ENCODE measurements at regions not wholly inside any gene's neighbourhood (a gene's known extent, or its start where the extent isn't known, plus 50 kb on each side); places are given as distances from the start of the nearest gene placed in this dataset.

DNA sequence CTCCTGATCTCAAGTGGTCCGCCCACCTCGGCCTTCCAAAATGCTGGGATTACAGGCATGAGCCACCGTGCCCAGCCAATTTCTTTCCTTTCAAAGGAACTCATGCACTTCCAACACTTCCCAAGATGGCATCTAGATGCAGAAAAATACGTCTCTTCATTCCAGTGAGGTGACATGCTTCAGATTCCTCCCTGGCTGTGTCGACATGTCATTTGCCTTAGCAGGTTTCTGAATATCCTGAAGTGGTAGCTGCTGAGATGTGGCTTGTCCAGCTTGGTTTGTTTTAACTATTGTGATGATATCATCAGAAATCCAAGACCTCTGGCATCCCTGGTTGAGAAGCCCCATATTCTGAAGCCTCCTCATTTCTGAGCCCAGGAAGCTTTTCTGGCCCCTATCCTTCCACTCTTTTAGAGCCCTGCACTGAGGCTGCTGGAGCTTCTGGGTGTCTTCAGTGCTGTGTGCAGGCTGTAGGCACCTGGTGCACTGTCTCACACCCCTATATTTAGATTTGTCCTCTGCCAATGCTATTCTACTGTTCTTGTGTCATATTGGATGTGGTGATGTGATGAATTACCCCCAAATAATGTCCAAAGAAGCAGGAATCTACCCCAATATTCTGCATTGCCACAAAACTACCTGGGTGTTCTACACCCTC is 73.3 kb upstream of the E2F3 start (continued):
- TF ChIP-seq, protein P1, sequence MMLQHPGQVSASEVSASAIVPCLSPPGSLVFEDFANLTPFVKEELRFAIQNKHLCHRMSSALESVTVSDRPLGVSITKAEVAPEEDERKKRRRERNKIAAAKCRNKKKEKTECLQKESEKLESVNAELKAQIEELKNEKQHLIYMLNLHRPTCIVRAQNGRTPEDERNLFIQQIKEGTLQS (CRISPR knock-in tag; conservative IDR thresholded peaks at IDR 0.05), result no peak
- TF ChIP-seq NR2C2 (CRISPR knock-in tag; IDR thresholded peaks at IDR 0.05) (no peak), JAZF1 (CRISPR knock-in tag; IDR thresholded peaks at IDR 0.05) (no peak), ZNF219 (CRISPR knock-in tag; IDR thresholded peaks at IDR 0.05; ENCODE audit: borderline replicate concordance) (no peak)
- TF ChIP-seq, protein P2, sequence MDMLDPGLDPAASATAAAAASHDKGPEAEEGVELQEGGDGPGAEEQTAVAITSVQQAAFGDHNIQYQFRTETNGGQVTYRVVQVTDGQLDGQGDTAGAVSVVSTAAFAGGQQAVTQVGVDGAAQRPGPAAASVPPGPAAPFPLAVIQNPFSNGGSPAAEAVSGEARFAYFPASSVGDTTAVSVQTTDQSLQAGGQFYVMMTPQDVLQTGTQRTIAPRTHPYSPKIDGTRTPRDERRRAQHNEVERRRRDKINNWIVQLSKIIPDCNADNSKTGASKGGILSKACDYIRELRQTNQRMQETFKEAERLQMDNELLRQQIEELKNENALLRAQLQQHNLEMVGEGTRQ (CRISPR knock-in tag; IDR thresholded peaks at IDR 0.05), result no peak
- TF ChIP-seq, protein P3, sequence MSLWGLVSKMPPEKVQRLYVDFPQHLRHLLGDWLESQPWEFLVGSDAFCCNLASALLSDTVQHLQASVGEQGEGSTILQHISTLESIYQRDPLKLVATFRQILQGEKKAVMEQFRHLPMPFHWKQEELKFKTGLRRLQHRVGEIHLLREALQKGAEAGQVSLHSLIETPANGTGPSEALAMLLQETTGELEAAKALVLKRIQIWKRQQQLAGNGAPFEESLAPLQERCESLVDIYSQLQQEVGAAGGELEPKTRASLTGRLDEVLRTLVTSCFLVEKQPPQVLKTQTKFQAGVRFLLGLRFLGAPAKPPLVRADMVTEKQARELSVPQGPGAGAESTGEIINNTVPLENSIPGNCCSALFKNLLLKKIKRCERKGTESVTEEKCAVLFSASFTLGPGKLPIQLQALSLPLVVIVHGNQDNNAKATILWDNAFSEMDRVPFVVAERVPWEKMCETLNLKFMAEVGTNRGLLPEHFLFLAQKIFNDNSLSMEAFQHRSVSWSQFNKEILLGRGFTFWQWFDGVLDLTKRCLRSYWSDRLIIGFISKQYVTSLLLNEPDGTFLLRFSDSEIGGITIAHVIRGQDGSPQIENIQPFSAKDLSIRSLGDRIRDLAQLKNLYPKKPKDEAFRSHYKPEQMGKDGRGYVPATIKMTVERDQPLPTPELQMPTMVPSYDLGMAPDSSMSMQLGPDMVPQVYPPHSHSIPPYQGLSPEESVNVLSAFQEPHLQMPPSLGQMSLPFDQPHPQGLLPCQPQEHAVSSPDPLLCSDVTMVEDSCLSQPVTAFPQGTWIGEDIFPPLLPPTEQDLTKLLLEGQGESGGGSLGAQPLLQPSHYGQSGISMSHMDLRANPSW (CRISPR knock-in tag; conservative IDR thresholded peaks at IDR 0.05; ENCODE audit: low read depth), result no peak

DNA sequence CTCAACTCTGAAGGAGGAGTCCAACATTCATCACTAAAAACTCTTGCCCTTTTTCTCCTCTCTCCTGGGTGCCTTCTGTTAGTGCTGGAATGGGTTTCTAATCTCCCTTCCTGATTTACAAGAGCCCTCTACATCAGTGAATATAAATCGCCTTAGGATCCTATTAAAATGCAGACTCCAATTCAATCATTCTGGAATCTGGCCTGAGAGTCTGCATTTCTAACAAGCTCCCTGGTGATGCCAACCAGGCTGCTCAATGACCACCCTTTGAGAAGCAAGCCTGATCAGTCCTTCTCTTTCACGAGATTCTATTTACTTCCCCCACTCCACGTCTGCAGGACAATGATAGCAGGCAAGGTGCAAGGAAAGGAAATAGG is 72.8 kb upstream of the E2F3 start:
- 0 out of 2 replicates have a peak, but pooled peaks have one; percentile 15 for TF ChIP-seq ZNF423 (CRISPR knock-in tag; IDR thresholded peaks at IDR 0.05)
- TF ChIP-seq SOX15 (CRISPR knock-in tag; IDR thresholded peaks at IDR 0.05), result no peak
- ATAC-seq (peak; percentile 60; the same call in 1 of the 2 replicates), DNase-seq (ENCODE audit: low spot score) (no peak)
- POLR2A ChIA-PET, result no interaction called here
- H3K4me3 Mint-ChIP-seq, result no peak overlapping the region
- no peak overlapping the region for H3K27ac Mint-ChIP-seq
- CTCF ChIA-PET, result interaction anchor here (1.1 kb wide), 1 partner anchor 75 kb away, joined by 3 read pairs; no protein-coding TSS in a partner anchor
- no peaks in the 10 kb centered on the region for H3K9me3 Mint-ChIP-seq
- no peaks in the 10 kb centered on the region for H3K27me3 Mint-ChIP-seq (ENCODE audit: low read depth)
- no peaks in the 10 kb centered on the region for H3K36me3 Mint-ChIP-seq
- H3K4me1 Mint-ChIP-seq, result peaks cover 9% of the 10 kb centered on the region

DNA sequence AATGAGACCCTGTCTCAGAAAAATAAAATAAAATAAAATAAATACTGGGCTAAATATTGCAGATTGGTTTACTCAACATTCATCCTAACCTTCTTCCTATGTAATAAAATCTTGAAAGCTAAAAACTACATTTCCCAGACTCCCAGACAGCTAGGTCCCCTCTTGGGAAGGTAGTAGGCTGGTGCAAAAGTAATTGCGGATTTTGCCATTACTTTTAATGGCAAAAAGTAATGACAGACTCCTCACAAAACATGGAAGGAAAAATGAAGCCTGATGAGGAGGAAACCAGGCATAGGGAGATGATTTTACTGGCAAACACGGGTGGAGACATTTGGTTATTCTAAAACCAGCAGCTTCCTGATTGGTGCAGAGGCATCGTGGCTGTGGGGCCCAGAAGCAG is 70.6 kb upstream of the E2F3 start:
- no peak for ATAC-seq
- ChIA-PET CTCF (no interaction called here), POLR2A (no interaction called here)
- Mint-ChIP-seq H3K36me3 (no peaks in the 10 kb centered on the region), H3K4me1 (peaks cover 9% of the 10 kb centered on the region), H3K9me3 (no peaks in the 10 kb centered on the region), H3K27me3 (ENCODE audit: low read depth) (no peaks in the 10 kb centered on the region), H3K4me3 (no peak overlapping the region; the same call in 1 of the 2 replicates), H3K27ac (no peak overlapping the region)
- no peak for TF ChIP-seq SOX15 (CRISPR knock-in tag; IDR thresholded peaks at IDR 0.05)
- no peak for TF ChIP-seq ATF1 (CRISPR knock-in tag; IDR thresholded peaks at IDR 0.05)
- TF ChIP-seq NFE2L1 (CRISPR knock-in tag; IDR thresholded peaks at IDR 0.05), result no peak
- no peak for TF ChIP-seq ELF4 (CRISPR knock-in tag; IDR thresholded peaks at IDR 0.05; ENCODE audit: low read depth)
- TF ChIP-seq, protein P4, sequence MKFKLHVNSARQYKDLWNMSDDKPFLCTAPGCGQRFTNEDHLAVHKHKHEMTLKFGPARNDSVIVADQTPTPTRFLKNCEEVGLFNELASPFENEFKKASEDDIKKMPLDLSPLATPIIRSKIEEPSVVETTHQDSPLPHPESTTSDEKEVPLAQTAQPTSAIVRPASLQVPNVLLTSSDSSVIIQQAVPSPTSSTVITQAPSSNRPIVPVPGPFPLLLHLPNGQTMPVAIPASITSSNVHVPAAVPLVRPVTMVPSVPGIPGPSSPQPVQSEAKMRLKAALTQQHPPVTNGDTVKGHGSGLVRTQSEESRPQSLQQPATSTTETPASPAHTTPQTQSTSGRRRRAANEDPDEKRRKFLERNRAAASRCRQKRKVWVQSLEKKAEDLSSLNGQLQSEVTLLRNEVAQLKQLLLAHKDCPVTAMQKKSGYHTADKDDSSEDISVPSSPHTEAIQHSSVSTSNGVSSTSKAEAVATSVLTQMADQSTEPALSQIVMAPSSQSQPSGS (CRISPR knock-in tag; IDR thresholded peaks at IDR 0.05; ENCODE audit: borderline replicate concordance, low read depth), result no peak
- TF ChIP-seq, protein P5, sequence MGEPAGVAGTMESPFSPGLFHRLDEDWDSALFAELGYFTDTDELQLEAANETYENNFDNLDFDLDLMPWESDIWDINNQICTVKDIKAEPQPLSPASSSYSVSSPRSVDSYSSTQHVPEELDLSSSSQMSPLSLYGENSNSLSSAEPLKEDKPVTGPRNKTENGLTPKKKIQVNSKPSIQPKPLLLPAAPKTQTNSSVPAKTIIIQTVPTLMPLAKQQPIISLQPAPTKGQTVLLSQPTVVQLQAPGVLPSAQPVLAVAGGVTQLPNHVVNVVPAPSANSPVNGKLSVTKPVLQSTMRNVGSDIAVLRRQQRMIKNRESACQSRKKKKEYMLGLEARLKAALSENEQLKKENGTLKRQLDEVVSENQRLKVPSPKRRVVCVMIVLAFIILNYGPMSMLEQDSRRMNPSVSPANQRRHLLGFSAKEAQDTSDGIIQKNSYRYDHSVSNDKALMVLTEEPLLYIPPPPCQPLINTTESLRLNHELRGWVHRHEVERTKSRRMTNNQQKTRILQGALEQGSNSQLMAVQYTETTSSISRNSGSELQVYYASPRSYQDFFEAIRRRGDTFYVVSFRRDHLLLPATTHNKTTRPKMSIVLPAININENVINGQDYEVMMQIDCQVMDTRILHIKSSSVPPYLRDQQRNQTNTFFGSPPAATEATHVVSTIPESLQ (CRISPR knock-in tag; IDR thresholded peaks at IDR 0.05), result no peak
- no peak for TF ChIP-seq MXD4 (CRISPR knock-in tag; IDR thresholded peaks at IDR 0.05; ENCODE audit: borderline replicate concordance)
- TF ChIP-seq, protein P6, sequence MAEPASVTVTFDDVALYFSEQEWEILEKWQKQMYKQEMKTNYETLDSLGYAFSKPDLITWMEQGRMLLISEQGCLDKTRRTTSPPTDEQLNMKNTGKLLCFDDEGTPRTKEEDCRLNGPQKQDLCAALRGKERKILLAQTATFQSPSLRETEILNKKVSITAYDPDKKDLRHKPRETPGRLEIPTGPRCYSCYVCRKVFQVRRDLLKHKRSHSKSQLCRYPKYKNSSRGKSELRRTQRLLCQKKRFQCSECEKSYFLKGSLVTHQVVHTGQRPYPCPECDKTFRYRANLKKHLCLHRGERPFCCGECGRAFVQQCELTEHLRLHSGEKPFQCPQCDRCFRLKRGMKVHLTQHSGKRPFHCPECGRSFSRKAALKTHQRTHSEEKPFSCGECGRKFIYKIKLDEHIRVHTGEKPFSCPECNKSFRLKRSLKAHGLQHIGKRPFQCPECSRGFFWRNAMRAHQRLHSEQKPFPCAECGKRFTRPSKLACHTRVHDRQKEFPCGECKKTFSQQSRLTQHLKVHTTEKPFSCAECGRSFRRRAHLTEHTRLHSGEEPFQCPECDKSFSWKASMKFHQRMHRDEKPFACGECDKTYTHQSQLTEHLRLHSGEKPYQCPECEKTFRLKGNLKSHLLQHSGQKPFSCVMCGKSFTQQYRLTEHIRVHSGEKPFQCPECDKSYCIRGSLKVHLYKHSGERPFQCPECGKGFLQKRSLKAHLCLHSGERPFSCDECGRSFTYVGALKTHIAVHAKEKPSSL (CRISPR knock-in tag; conservative IDR thresholded peaks at IDR 0.05), result no peak
- TF ChIP-seq, protein P2 (CRISPR knock-in tag; IDR thresholded peaks at IDR 0.05), result no peak
- no peak for TF ChIP-seq EMX1 (CRISPR knock-in tag; IDR thresholded peaks at IDR 0.05)
- no peak for TF ChIP-seq RORB (CRISPR knock-in tag; IDR thresholded peaks at IDR 0.05)
- TF ChIP-seq, protein P7, sequence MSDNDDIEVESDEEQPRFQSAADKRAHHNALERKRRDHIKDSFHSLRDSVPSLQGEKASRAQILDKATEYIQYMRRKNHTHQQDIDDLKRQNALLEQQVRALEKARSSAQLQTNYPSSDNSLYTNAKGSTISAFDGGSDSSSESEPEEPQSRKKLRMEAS (CRISPR knock-in tag; IDR thresholded peaks at IDR 0.05), result no peak
- TF ChIP-seq IRF2 (CRISPR knock-in tag; IDR thresholded peaks at IDR 0.05; ENCODE audit: borderline replicate concordance, low read depth), result no peak
- TF ChIP-seq FOXJ3 (CRISPR knock-in tag; IDR thresholded peaks at IDR 0.05; ENCODE audit: borderline replicate concordance), result no peak
- no peak for DNase-seq (ENCODE audit: low spot score)

All from WTC11 (cell line).